OCI-LY7 (cell line): ENCODE measurements at regions not wholly inside any gene's neighbourhood (a gene's known extent, or its start where the extent isn't known, plus 50 kb on each side); places are given as distances from the start of the nearest gene placed in this dataset.

Source experiments
- CTCF ChIP-seq: fragments of 200-600 bp; sonication (generic); conservative IDR thresholded peaks from 2 replicates; pipeline ENCODE4 v1.5.1; 2014; ENCODE audit warnings: mild to moderate bottlenecking, antibody characterized with exemption, low read length, moderate library complexity, mixed read lengths
- EZH2phosphoT487 ChIP-seq: fragments of 200-600 bp; sonication (generic); IDR thresholded peaks from 2 replicates; pipeline ENCODE4 v1.6.1; 2018; ENCODE audit warnings: low read depth, borderline replicate concordance, mild to moderate bottlenecking, mixed run types, antibody characterized with exemption, low read length, moderate library complexity, mixed read lengths

- TF ChIP-seq CTCF (no peak), EZH2phosphoT487 (no peak)
Observed at GRCh38 chr15:94125156-94125555, 106.2 kb upstream of the MCTP2 start.
